Fibroblast of the aortic adventitia (primary cell): ENCODE measurements at regions not wholly inside any gene's neighbourhood (a gene's known extent, or its start where the extent isn't known, plus 50 kb on each side); places are given as distances from the start of the nearest gene placed in this dataset.

ENCODE experiments used
- DNase-seq: peaks from one replicate; pipeline ENCODE4 v3.0.0-alpha.2; 2010; ENCODE audit warnings: low read depth
- H3K4me3 ChIP-seq: 2 replicates; pipeline ENCODE4 v1.5.1; 2011; ENCODE audit warnings: low read depth, mild to moderate bottlenecking, control low read depth, low read length, moderate library complexity
- CTCF ChIP-seq: IDR thresholded peaks from 2 replicates; pipeline ENCODE4 v1.5.1; 2011; ENCODE audit warnings: mild to moderate bottlenecking, low read length, control low read depth, inconsistent platforms; ENCODE audit not compliant: insufficient read depth

GRCh38 chrX:6803607-6804006 lies 268.7 kb upstream of the VCX3A start:
- TF ChIP-seq CTCF, result no peak
- no peak overlapping the region for H3K4me3 ChIP-seq
- no peak for DNase-seq

GRCh38 chrX:6793000-6793399 lies 258.1 kb upstream of the VCX3A start:
- no peak for DNase-seq
- no peak for TF ChIP-seq CTCF
- H3K4me3 ChIP-seq, result no peak overlapping the region

- no peak for DNase-seq
- no peak overlapping the region for H3K4me3 ChIP-seq
- TF ChIP-seq CTCF, result no peak
Measured at GRCh38 chrX:6783912-6784311, 249.0 kb upstream of the VCX3A start.

GRCh38 chrX:6782831-6783230 lies 247.9 kb upstream of the VCX3A start:
- no peak overlapping the region for H3K4me3 ChIP-seq
- TF ChIP-seq CTCF, result no peak
- DNase-seq, result no peak

- DNase-seq, result no peak
- TF ChIP-seq CTCF, result no peak
- H3K4me3 ChIP-seq, result no peak overlapping the region
Measured at GRCh38 chrX:6778544-6779503, 243.9 kb upstream of the VCX3A start.

GRCh38 chrX:6777238-6778002 lies 242.5 kb upstream of the VCX3A start:
- H3K4me3 ChIP-seq, result no peak overlapping the region
- DNase-seq, result no peak
- TF ChIP-seq CTCF, result no peak
